HG02938 (cell line): ENCODE measurements at regions not wholly inside any gene's neighbourhood (a gene's known extent, or its start where the extent isn't known, plus 50 kb on each side); places are given as distances from the start of the nearest gene placed in this dataset.

Experiments used
- ATAC-seq: cut with Tn5 transposase; IDR thresholded peaks from one replicate; pipeline ENCODE4 v1.9.1; 2021; ENCODE audit warnings: mild to moderate bottlenecking, moderate library complexity; ENCODE audit not compliant: unreplicated experiment

- ATAC-seq, result no peak
Observed at GRCh38 chr1:94646786-94647555, 105.4 kb upstream of the F3 start.

- ATAC-seq, result no peak
Observed at GRCh38 chr1:94646141-94646643, 104.6 kb upstream of the F3 start.

- ATAC-seq, result no peak
Observed at GRCh38 chr1:94644352-94644751, 102.8 kb upstream of the F3 start.

- no peak for ATAC-seq
Observed at GRCh38 chr1:94643819-94644218, 102.3 kb upstream of the F3 start.

GRCh38 chr1:94642617-94643321, 101.2 kb upstream of the F3 start:
- no peak for ATAC-seq

- ATAC-seq, result no peak
Observed at GRCh38 chr1:94641990-94642389, 100.4 kb upstream of the F3 start.

GRCh38 chr1:94640125-94640524, 98.6 kb upstream of the F3 start:
- no peak for ATAC-seq

- ATAC-seq, result no peak
Observed at GRCh38 chr1:94637121-94637520, 95.6 kb upstream of the F3 start.

- no peak for ATAC-seq
Observed at GRCh38 chr1:94636624-94637023, 95.1 kb upstream of the F3 start.

- no peak for ATAC-seq
Observed at GRCh38 chr1:94636100-94636499, 94.5 kb upstream of the F3 start.

- no peak for ATAC-seq
Observed at GRCh38 chr1:94634977-94635416, 93.4 kb upstream of the F3 start.

GRCh38 chr1:94633051-94633450, 91.5 kb upstream of the F3 start:
- ATAC-seq, result no peak

GRCh38 chr1:94629259-94630181, 88.0 kb upstream of the F3 start:
- ATAC-seq, result no peak

GRCh38 chr1:94628499-94628843, 86.9 kb upstream of the F3 start:
- ATAC-seq, result no peak

GRCh38 chr1:94627771-94628498, 86.4 kb upstream of the F3 start:
- ATAC-seq, result no peak

GRCh38 chr1:94624203-94624602, 82.6 kb upstream of the F3 start:
- ATAC-seq, result no peak

- no peak for ATAC-seq
Observed at GRCh38 chr1:94623560-94624148, 82.1 kb upstream of the F3 start.

GRCh38 chr1:94622757-94623156, 81.2 kb upstream of the F3 start:
- no peak for ATAC-seq

GRCh38 chr1:94621802-94622201, 80.2 kb upstream of the F3 start:
- no peak for ATAC-seq

- no peak for ATAC-seq
Observed at GRCh38 chr1:94621395-94621794, 79.8 kb upstream of the F3 start.
